Esophagus squamous epithelium (tissue), 4 donors: ENCODE measurements at regions not wholly inside any gene's neighbourhood (a gene's known extent, or its start where the extent isn't known, plus 50 kb on each side); places are given as distances from the start of the nearest gene placed in this dataset.
"Not testable (repeated sequence)": the region's sequence is repeated elsewhere in the genome, so short reads cannot be mapped to it uniquely, and the experiment has no call there.

ENCODE experiments used
- POLR2A ChIP-seq, 4 donors: fragments of 450-650 bp; IDR thresholded peaks; one replicate each; pipeline ENCODE4 v1.6.1; 2017; ENCODE audit warnings: antibody characterized with exemption in 4 of 4, mild to moderate bottlenecking in 4 of 4, moderate library complexity in 3 of 4
- TF ChIP-seq, protein P1 (sequence below), 6 experiments: fragments of 450-650 bp in 4 of 6; fragments of 200-600 bp in 2 of 6; sonication (generic) in 2 of 6; IDR thresholded peaks; one replicate each; pipeline ENCODE4 v1.5.1; 2016 to 2019; ENCODE audit warnings: antibody characterized with exemption in 6 of 6, mild to moderate bottlenecking in 4 of 6, moderate library complexity in 4 of 6

DNA sequence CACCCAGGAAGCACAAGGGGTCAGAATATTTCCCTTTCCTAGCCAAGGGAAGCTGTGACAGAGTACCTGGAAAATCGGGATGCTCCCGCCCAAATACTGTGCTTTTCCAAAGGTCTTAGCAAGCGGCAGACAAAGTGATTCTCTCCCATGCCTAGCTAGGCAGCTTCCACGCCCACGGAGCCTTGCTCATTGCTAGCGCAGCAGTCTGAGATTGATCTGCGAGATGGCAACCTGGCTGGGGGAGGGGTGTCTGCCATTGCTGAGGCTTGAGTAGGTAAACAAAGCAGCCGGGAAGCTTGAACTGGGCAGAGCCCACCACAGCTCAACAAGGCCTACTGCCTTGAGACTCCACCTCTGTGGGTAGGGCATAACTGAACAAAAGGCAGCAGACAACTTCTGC is 1037.5 kb downstream of the RPA4 start:
- TF ChIP-seq, protein P1, sequence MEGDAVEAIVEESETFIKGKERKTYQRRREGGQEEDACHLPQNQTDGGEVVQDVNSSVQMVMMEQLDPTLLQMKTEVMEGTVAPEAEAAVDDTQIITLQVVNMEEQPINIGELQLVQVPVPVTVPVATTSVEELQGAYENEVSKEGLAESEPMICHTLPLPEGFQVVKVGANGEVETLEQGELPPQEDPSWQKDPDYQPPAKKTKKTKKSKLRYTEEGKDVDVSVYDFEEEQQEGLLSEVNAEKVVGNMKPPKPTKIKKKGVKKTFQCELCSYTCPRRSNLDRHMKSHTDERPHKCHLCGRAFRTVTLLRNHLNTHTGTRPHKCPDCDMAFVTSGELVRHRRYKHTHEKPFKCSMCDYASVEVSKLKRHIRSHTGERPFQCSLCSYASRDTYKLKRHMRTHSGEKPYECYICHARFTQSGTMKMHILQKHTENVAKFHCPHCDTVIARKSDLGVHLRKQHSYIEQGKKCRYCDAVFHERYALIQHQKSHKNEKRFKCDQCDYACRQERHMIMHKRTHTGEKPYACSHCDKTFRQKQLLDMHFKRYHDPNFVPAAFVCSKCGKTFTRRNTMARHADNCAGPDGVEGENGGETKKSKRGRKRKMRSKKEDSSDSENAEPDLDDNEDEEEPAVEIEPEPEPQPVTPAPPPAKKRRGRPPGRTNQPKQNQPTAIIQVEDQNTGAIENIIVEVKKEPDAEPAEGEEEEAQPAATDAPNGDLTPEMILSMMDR (IDR thresholded peaks at IDR 0.05): not testable (repeated sequence)
- TF ChIP-seq POLR2A (IDR thresholded peaks at IDR 0.05): not testable (repeated sequence)
